ENCODE measurements at regions not wholly inside any gene's neighbourhood (a gene's known extent, or its start where the extent isn't known, plus 50 kb on each side); places are given as distances from the start of the nearest gene placed in this dataset.

DNA sequence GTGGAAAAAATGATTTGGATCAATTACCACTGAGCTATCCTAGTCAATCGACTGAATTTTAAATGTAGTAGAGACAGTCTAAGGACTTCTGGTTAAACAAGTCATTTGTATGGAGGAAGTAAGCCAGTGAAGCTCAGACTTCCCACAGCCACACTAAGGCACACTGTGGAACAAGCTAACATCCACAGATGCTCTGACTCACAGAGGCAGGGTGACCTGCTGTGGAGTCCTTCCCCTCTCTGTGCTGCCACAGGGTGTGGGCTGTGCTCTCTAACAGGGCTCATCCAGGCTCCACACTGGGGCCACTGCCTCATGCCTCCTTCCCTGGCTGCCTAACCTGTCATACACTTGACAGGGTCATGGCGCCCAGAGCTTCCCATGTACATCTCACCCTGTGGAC lies 351.0 kb downstream of the GALR1 start:
- H4K20me1 ChIP-seq (ENCODE audit: insufficient read depth, low read length), result no peaks in the 10 kb centered on the region
- POLR2A ChIA-PET, result no interaction called here
- no peak overlapping the region for H3K9ac ChIP-seq (ENCODE audit: insufficient read depth, low read depth, low read length)
- ATAC-seq, result no peak
- H3K4me1 ChIP-seq (ENCODE audit: insufficient read depth, low read length), result no peaks in the 10 kb centered on the region
- no peak for FAIRE-seq
- peaks cover 0 to 3% of the 10 kb centered on the region in 2 experiments; a peak in 2 of 5 replicates for H3K27me3 ChIP-seq (ENCODE audit: control insufficient read depth in 1 of 2, insufficient read depth in 2 of 2, low read length in 2 of 2)
- DNase-seq (ENCODE audit: low spot score), result no peak
- CTCF ChIA-PET (ENCODE audit: low intra/inter-chr PET ratio, low total read pairs), result no interaction called here
- H3K9me3 ChIP-seq (ENCODE audit: low read length), result no peaks in the 10 kb centered on the region
- H3K79me2 ChIP-seq (ENCODE audit: insufficient read depth, low read length), result no peaks in the 10 kb centered on the region
- H3K36me3 ChIP-seq (replicated peaks in 1 of 2; ENCODE audit: control insufficient read depth in 1 of 2, insufficient read depth in 2 of 2, low read length in 2 of 2), result no peaks in the 10 kb centered on the region
- TF ChIP-seq SP4 (CRISPR knock-in tag; IDR thresholded peaks at IDR 0.05), result no peak
- BruUV-seq (replicated peaks), result no TSS peak
- H3K4me2 ChIP-seq (ENCODE audit: low read depth, low read length), result no peak overlapping the region
- intact Hi-C loops (cut with micrococcal nuclease; ENCODE audit: unreplicated experiment), result no loop called here
- 0% methylated on average over 2 of the region's 2 CpGs for WGBS (ENCODE audit: low lambda C conversion rate)
- H2AFZ ChIP-seq (ENCODE audit: low read length), result no peak overlapping the region
- no peak overlapping the region for H3K27ac ChIP-seq (ENCODE audit: extremely low read length, insufficient read depth, low read length)
- H3K4me3 ChIP-seq (replicated peaks in 1 of 3; ENCODE audit: insufficient read depth in 1 of 3, low read depth in 2 of 3, low read length in 3 of 3), result no peak overlapping the region
- in situ Hi-C loops (cut with HindIII; ENCODE audit: extremely low pct_ligation_motif_present, low pct_unique_long_range_greater_than_20kb), result no loop called here

DNA sequence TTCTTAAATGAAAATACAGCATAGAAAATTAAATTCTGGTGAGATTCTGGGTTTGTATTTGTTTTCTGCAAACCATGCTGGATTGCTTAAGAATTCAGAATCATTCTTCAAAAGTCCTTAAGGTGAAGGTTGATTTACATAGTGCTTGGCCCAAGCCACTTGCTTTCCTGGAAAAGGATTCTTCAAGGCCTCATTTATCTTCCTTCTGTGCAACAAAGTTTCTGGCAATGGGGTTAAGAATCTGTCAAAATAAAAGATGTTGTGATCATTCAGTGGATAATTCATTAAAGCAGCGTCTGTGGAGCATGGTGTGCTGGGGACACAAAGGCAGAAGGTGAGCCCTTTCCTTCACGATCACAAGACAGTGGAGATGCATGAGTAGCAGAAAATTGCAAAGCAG lies 351.9 kb downstream of the GALR1 start:
- WGBS (ENCODE audit: low lambda C conversion rate), result 0% methylated on average over 2 of the region's 2 CpGs
- ChIA-PET CTCF (ENCODE audit: low intra/inter-chr PET ratio, low total read pairs) (no interaction called here), POLR2A (no interaction called here)
- in situ Hi-C loops (cut with HindIII; ENCODE audit: extremely low pct_ligation_motif_present, low pct_unique_long_range_greater_than_20kb) (no loop called here), intact Hi-C loops (cut with micrococcal nuclease; ENCODE audit: unreplicated experiment) (no loop called here)
- Histone ChIP-seq H3K27me3 (ENCODE audit: control insufficient read depth in 1 of 2, insufficient read depth in 2 of 2, low read length in 2 of 2) (no peaks in the 10 kb centered on the region; a peak in 1 of 5 replicates), H3K4me2 (ENCODE audit: low read depth, low read length) (no peak overlapping the region), H3K36me3 (replicated peaks in 1 of 2; ENCODE audit: control insufficient read depth in 1 of 2, insufficient read depth in 2 of 2, low read length in 2 of 2) (no peaks in the 10 kb centered on the region), H2AFZ (ENCODE audit: low read length) (no peak overlapping the region), H3K9ac (ENCODE audit: insufficient read depth, low read depth, low read length) (no peak overlapping the region), H3K4me3 (replicated peaks in 1 of 3; ENCODE audit: insufficient read depth in 1 of 3, low read depth in 2 of 3, low read length in 3 of 3) (no peak overlapping the region), H3K9me3 (ENCODE audit: low read length) (no peaks in the 10 kb centered on the region), H3K27ac (ENCODE audit: extremely low read length, insufficient read depth, low read length) (no peak overlapping the region), H3K4me1 (ENCODE audit: insufficient read depth, low read length) (no peaks in the 10 kb centered on the region), H3K79me2 (ENCODE audit: insufficient read depth, low read length) (no peaks in the 10 kb centered on the region), H4K20me1 (ENCODE audit: insufficient read depth, low read length) (no peaks in the 10 kb centered on the region)
- no TSS peak for BruUV-seq (replicated peaks)
- DNase-seq (ENCODE audit: low spot score) (no peak), FAIRE-seq (no peak), ATAC-seq (no peak)
- no peak for TF ChIP-seq ZMYM2 (CRISPR knock-in tag; IDR thresholded peaks at IDR 0.05)
- no peak for TF ChIP-seq NFE2 (CRISPR knock-in tag; IDR thresholded peaks at IDR 0.05)
- no peak for TF ChIP-seq ZMYM3 (CRISPR knock-in tag; IDR thresholded peaks at IDR 0.05)
- TF ChIP-seq, protein P1, sequence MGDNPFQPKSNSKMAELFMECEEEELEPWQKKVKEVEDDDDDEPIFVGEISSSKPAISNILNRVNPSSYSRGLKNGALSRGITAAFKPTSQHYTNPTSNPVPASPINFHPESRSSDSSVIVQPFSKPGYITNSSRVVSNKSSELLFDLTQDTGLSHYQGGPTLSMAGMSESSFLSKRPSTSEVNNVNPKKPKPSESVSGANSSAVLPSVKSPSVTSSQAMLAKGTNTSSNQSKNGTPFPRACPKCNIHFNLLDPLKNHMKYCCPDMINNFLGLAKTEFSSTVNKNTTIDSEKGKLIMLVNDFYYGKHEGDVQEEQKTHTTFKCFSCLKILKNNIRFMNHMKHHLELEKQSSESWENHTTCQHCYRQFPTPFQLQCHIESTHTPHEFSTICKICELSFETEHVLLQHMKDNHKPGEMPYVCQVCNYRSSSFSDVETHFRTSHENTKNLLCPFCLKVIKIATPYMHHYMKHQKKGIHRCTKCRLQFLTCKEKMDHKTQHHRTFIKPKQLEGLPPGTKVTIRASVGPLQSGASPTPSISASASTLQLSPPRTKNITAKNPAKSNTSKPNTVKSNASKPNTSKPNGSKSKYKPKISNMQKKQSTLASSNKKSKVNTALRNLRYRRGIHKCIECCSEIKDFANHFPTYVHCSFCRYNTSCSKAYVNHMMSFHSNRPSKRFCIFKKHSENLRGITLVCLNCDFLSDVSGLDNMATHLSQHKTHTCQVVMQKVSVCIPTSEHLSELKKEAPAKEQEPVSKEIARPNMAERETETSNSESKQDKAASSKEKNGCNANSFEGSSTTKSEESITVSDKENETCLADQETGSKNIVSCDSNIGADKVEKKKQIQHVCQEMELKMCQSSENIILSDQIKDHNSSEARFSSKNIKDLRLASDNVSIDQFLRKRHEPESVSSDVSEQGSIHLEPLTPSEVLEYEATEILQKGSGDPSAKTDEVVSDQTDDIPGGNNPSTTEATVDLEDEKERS (CRISPR knock-in tag; IDR thresholded peaks at IDR 0.05), result no peak
- no peak for TF ChIP-seq SIX4 (CRISPR knock-in tag; IDR thresholded peaks at IDR 0.05)
- TF ChIP-seq BRCA1 (CRISPR knock-in tag; IDR thresholded peaks at IDR 0.05), result no peak
- TF ChIP-seq SRY (CRISPR knock-in tag; IDR thresholded peaks at IDR 0.05), result no peak
- TF ChIP-seq SIN3B (IDR thresholded peaks at IDR 0.05; ENCODE audit: low read length), result no peak
- TF ChIP-seq, protein P2, sequence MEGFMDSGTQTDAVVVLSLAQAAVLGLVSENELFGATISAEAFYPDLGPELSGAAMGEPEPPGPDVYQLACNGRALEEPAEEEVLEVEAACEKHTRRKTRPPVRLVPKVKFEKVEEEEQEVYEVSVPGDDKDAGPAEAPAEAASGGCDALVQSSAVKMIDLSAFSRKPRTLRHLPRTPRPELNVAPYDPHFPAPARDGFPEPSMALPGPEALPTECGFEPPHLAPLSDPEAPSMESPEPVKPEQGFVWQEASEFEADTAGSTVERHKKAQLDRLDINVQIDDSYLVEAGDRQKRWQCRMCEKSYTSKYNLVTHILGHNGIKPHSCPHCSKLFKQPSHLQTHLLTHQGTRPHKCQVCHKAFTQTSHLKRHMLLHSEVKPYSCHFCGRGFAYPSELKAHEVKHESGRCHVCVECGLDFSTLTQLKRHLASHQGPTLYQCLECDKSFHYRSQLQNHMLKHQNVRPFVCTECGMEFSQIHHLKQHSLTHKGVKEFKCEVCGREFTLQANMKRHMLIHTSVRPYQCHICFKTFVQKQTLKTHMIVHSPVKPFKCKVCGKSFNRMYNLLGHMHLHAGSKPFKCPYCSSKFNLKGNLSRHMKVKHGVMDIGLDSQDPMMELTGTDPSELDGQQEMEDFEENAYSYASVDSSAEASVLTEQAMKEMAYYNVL (CRISPR knock-in tag; IDR thresholded peaks at IDR 0.05; ENCODE audit: borderline replicate concordance), result no peak
- TF ChIP-seq, protein P3, sequence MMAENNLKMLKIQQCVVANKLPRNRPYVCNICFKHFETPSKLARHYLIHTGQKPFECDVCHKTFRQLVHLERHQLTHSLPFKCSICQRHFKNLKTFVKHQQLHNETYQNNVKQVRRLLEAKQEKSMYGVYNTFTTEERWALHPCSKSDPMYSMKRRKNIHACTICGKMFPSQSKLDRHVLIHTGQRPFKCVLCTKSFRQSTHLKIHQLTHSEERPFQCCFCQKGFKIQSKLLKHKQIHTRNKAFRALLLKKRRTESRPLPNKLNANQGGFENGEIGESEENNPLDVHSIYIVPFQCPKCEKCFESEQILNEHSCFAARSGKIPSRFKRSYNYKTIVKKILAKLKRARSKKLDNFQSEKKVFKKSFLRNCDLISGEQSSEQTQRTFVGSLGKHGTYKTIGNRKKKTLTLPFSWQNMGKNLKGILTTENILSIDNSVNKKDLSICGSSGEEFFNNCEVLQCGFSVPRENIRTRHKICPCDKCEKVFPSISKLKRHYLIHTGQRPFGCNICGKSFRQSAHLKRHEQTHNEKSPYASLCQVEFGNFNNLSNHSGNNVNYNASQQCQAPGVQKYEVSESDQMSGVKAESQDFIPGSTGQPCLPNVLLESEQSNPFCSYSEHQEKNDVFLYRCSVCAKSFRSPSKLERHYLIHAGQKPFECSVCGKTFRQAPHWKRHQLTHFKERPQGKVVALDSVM (CRISPR knock-in tag; IDR thresholded peaks at IDR 0.05), result no peak
- TF ChIP-seq, protein P4, sequence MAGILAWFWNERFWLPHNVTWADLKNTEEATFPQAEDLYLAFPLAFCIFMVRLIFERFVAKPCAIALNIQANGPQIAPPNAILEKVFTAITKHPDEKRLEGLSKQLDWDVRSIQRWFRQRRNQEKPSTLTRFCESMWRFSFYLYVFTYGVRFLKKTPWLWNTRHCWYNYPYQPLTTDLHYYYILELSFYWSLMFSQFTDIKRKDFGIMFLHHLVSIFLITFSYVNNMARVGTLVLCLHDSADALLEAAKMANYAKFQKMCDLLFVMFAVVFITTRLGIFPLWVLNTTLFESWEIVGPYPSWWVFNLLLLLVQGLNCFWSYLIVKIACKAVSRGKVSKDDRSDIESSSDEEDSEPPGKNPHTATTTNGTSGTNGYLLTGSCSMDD (CRISPR knock-in tag; IDR thresholded peaks at IDR 0.05), result no peak

All from HepG2 (cell line).